HepG2 (cell line): ENCODE measurements at regions not wholly inside any gene's neighbourhood (a gene's known extent, or its start where the extent isn't known, plus 50 kb on each side); places are given as distances from the start of the nearest gene placed in this dataset.
"Not testable (repeated sequence)": the region's sequence is repeated elsewhere in the genome, so short reads cannot be mapped to it uniquely, and the experiment has no call there.

Source experiments
- ATAC-seq: fragments of 200-7000 bp; cut with Tn5 transposase; 3 replicates; pipeline ENCODE4 v1.9.1; 2020; ENCODE audit warnings: mild to moderate bottlenecking, moderate library complexity
- BruUV-seq: library from RNA; stranded (reverse); fragments of 400-500 nt; replicated peaks from 2 replicates; lab custom pipeline; 2021; lab: Mats Ljungman, UMichigan
- CTCF ChIA-PET: fragments of 300-600 bp; formaldehyde crosslinking; extraction: SDS; loops from one replicate; lab custom pipeline; 2021; ENCODE audit warnings: low total read pairs, inconsistent platforms, low intra/inter-chr PET ratio; lab: Yijun Ruan, JAX
- POLR2A ChIA-PET: fragments of 350-600 bp; sonication (Branson Sonifier 250); formaldehyde crosslinking; loops from one replicate; lab custom pipeline; 2020; ENCODE audit warnings: antibody characterized with exemption, inconsistent platforms; lab: Yijun Ruan, JAX
- DNase-seq: peaks from one replicate; pipeline ENCODE4 v3.0.0-alpha.2; 2015; ENCODE audit warnings: low spot score
- FAIRE-seq: peaks from 3 replicates; lab custom pipeline; 2011; peaks lifted over from hg19 to GRCh38; lab: Jason Lieb, UNC
- H2AFZ ChIP-seq: one replicate; pipeline ENCODE4 v1.6.1; 2011; ENCODE audit warnings: low read length, inconsistent platforms
- H3K27ac ChIP-seq: fragments of 300-600 bp; 3 replicates; pipeline ENCODE4 v1.8.0; 2011; ENCODE audit warnings: mixed run types, mild to moderate bottlenecking, mixed read lengths, low read length, inconsistent platforms; ENCODE audit not compliant: insufficient read depth; ENCODE audit errors: extremely low read length
- H3K27me3 ChIP-seq, 2 experiments: fragments of 200-600 bp in 1 of 2; 2 replicates in 1 of 2; 3 replicates in 1 of 2; pipeline versions ENCODE4 v1.6.0 to v1.8.0; 2011; ENCODE audit warnings: low read length in 2 of 2, mild to moderate bottlenecking in 2 of 2, moderate library complexity in 2 of 2, inconsistent platforms in 1 of 2; ENCODE audit not compliant: insufficient read depth in 2 of 2, control insufficient read depth in 1 of 2
- H3K36me3 ChIP-seq, 2 experiments: fragments of 200-600 bp in 1 of 2; replicated peaks in 1 of 2; 2 replicates in 1 of 2; 3 replicates in 1 of 2; pipeline versions ENCODE4 v1.5.1 to v1.8.0; 2011; ENCODE audit warnings: low read length in 2 of 2, inconsistent platforms in 1 of 2; ENCODE audit not compliant: insufficient read depth in 2 of 2, control insufficient read depth in 1 of 2
- H3K4me1 ChIP-seq: 2 replicates; pipeline ENCODE4 v1.5.1; 2012; ENCODE audit warnings: low read length, inconsistent platforms; ENCODE audit not compliant: insufficient read depth
- H3K4me2 ChIP-seq: 2 replicates; pipeline ENCODE4 v1.6.0; 2011; ENCODE audit warnings: low read depth, low read length, inconsistent platforms
- H3K4me3 ChIP-seq, 3 experiments: fragments of 200-600 bp in 1 of 3; sonication (generic), shearing (Covaris generic) in 1 of 3; replicated peaks in 1 of 3; 2 replicates each; pipeline ENCODE4 v1.5.1; 2011 to 2016; ENCODE audit warnings: low read length in 3 of 3, inconsistent platforms in 2 of 3, low read depth in 2 of 3, mild to moderate bottlenecking in 2 of 3, control low read depth in 1 of 3, mixed read lengths in 1 of 3; ENCODE audit not compliant: insufficient read depth in 1 of 3
- H3K79me2 ChIP-seq: one replicate; pipeline ENCODE4 v1.6.1; 2011; ENCODE audit warnings: low read length, inconsistent platforms; ENCODE audit not compliant: insufficient read depth
- H3K9ac ChIP-seq: 2 replicates; pipeline ENCODE4 v1.6.0; 2011; ENCODE audit warnings: mild to moderate bottlenecking, low read depth, low read length, inconsistent platforms; ENCODE audit not compliant: insufficient read depth
- H3K9me3 ChIP-seq: 2 replicates; pipeline ENCODE4 v1.5.1; 2012; ENCODE audit warnings: mild to moderate bottlenecking, low read length
- H4K20me1 ChIP-seq: 2 replicates; pipeline ENCODE4 v1.6.0; 2011; ENCODE audit warnings: inconsistent platforms, mild to moderate bottlenecking, low read length, moderate library complexity; ENCODE audit not compliant: insufficient read depth
- KLF12 ChIP-seq: sonication (generic); formaldehyde crosslinking; IDR thresholded peaks from 2 replicates; pipeline ENCODE4 v1.4.0; 2020; ENCODE audit warnings: missing genetic modification reagents, borderline replicate concordance
- MIER3 ChIP-seq: IDR thresholded peaks from 2 replicates; pipeline ENCODE4 v1.6.1; 2016; ENCODE audit warnings: missing compliant biosample characterization, borderline replicate concordance
- SMAD1 ChIP-seq: sonication (generic); formaldehyde crosslinking; IDR thresholded peaks from 2 replicates; pipeline ENCODE4 v1.4.0; 2020; ENCODE audit warnings: missing genetic modification reagents, low read depth, mild to moderate bottlenecking, borderline replicate concordance
- ZNF597 ChIP-seq: sonication (generic); formaldehyde crosslinking; IDR thresholded peaks from 2 replicates; pipeline ENCODE4 v1.5.0; 2020; ENCODE audit warnings: missing genetic modification reagents
- ZXDC ChIP-seq: sonication (generic); formaldehyde crosslinking; IDR thresholded peaks from 2 replicates; pipeline ENCODE4 v1.5.0; 2020; ENCODE audit warnings: mild to moderate bottlenecking, missing genetic modification reagents
- WGBS: methylation state at CpG from one replicate; pipeline ENCODE4 v1.1.6; 2017; ENCODE audit warnings: low lambda C conversion rate; 5-methylcytosine and 5-hydroxymethylcytosine counted together
- in situ Hi-C: cut with HindIII; loops from 2 replicates; pipeline ENCODE4 v1.10.0; 2017; ENCODE audit warnings: low pct_unique_long_range_greater_than_20kb; ENCODE audit not compliant: extremely low pct_ligation_motif_present
- intact Hi-C: fragments of 100-400 bp; cut with micrococcal nuclease; formaldehyde crosslinking; loops from one replicate; pipeline ENCODE4 v1.10.0; 2022; ENCODE audit not compliant: unreplicated experiment

- TF ChIP-seq ZXDC = no peak
Observed at GRCh38 chr14:30357791-30358190, 201.2 kb upstream of the G2E3 start (continued).

- Histone ChIP-seq H3K4me1 (no peaks in the 10 kb centered on the region), H3K4me3 (no peak overlapping the region), H3K9ac (no peak overlapping the region), H3K9me3 (no peaks in the 10 kb centered on the region)
- in situ Hi-C loops = no loop called here
- CTCF ChIA-PET = no interaction called here
- no peak for TF ChIP-seq MIER3 (CRISPR knock-in tag)
- 0 out of 2 replicates have a peak, but pooled peaks have one; percentile 35 for TF ChIP-seq KLF12 (CRISPR knock-in tag)
- TF ChIP-seq SMAD1 (CRISPR knock-in tag) = no peak
- TF ChIP-seq ZNF597 (CRISPR knock-in tag) = no peak
- TF ChIP-seq, all 625 proteins: peak for 1
- POLR2A ChIA-PET = no interaction called here
- Histone ChIP-seq H4K20me1 (no peaks in the 10 kb centered on the region), H3K27ac (no peak overlapping the region), H3K36me3 (no peaks in the 10 kb centered on the region), H3K4me2 (no peak overlapping the region), H2AFZ (no peak overlapping the region), H3K79me2 (no peaks in the 10 kb centered on the region), H3K27me3 (peaks cover 0 to 12% of the 10 kb centered on the region in 2 experiments; a peak in 1 of 5 replicates)
- DNase-seq (no peak), FAIRE-seq (no peak), ATAC-seq (peak; percentile 78)
- BruUV-seq = no TSS peak
- 33% methylated on average over 10 of the region's 10 CpGs for WGBS
- intact Hi-C loops = no loop called here
Observed at GRCh38 chr14:30362369-30363218, 196.4 kb upstream of the G2E3 start.

- H3K4me3 ChIP-seq, H3K4me1 ChIP-seq, H3K79me2 ChIP-seq, FAIRE-seq, H4K20me1 ChIP-seq, H3K4me2 ChIP-seq, H3K9ac ChIP-seq, POLR2A ChIA-PET, BruUV-seq, H3K27me3 ChIP-seq, CTCF ChIA-PET, in situ Hi-C loops, H2AFZ ChIP-seq, H3K27ac ChIP-seq, DNase-seq, H3K9me3 ChIP-seq, intact Hi-C loops, H3K36me3 ChIP-seq: not testable (repeated sequence)
- WGBS = 84% methylated on average over 24 of the region's 27 CpGs
- ATAC-seq = peak; percentile 43
Observed at GRCh38 chr14:30363219-30363880, 195.6 kb upstream of the G2E3 start.
